Neutrophil (primary cell): ENCODE measurements at regions not wholly inside any gene's neighbourhood (a gene's known extent, or its start where the extent isn't known, plus 50 kb on each side); places are given as distances from the start of the nearest gene placed in this dataset.

ENCODE experiments used
- H3K27ac ChIP-seq: fragments of 200-600 bp; sonication (generic); 2 replicates; pipeline ENCODE4 v1.5.1; 2016; ENCODE audit warnings: mild to moderate bottlenecking, moderate library complexity
- H3K27me3 ChIP-seq: fragments of 200-600 bp; sonication (generic); 2 replicates; pipeline ENCODE4 v1.6.0; 2016; ENCODE audit warnings: mild to moderate bottlenecking
- H3K36me3 ChIP-seq: fragments of 200-600 bp; sonication (generic); 2 replicates; pipeline ENCODE4 v1.5.1; 2017
- H3K4me1 ChIP-seq, 2 experiments: fragments of 200-600 bp in 1 of 2; sonication (generic) in 1 of 2; 1 replicate in 1 of 2; 2 replicates in 1 of 2; pipeline versions ENCODE4 v1.5.1 to v1.6.1; 2013 to 2016; ENCODE audit warnings: low read depth in 1 of 2, low read length in 1 of 2, mild to moderate bottlenecking in 1 of 2, moderate library complexity in 1 of 2; ENCODE audit not compliant: control insufficient read depth in 1 of 2, insufficient read depth in 1 of 2
- H3K4me3 ChIP-seq, 2 experiments: fragments of 200-600 bp in 1 of 2; sonication (generic) in 1 of 2; 1 replicate in 1 of 2; 2 replicates in 1 of 2; pipeline ENCODE4 v1.5.1; 2013 to 2016; ENCODE audit warnings: low read depth in 1 of 2, low read length in 1 of 2, mild to moderate bottlenecking in 1 of 2, moderate library complexity in 1 of 2
- H3K9me3 ChIP-seq: fragments of 200-600 bp; sonication (generic); 2 replicates; pipeline ENCODE4 v1.5.1; 2016
- CTCF ChIP-seq: fragments of 200-600 bp; sonication (generic); IDR thresholded peaks from 2 replicates; pipeline ENCODE4 v1.5.1; 2016; ENCODE audit warnings: antibody characterized with exemption

GRCh38 chr1:38287547-38287946, 241.0 kb upstream of the POU3F1 start:
- no peaks in the 10 kb centered on the region for H3K9me3 ChIP-seq
- no peaks in the 10 kb centered on the region for H3K36me3 ChIP-seq
- peaks cover 93% of the 10 kb centered on the region for H3K27me3 ChIP-seq
- no peaks in the 10 kb centered on the region for H3K4me1 ChIP-seq
- TF ChIP-seq CTCF: no peak
- no peak overlapping the region for H3K27ac ChIP-seq
- H3K4me3 ChIP-seq: no peak overlapping the region

- no peaks in the 10 kb centered on the region for H3K4me1 ChIP-seq
- H3K27ac ChIP-seq: no peak overlapping the region
- peaks cover 93% of the 10 kb centered on the region for H3K27me3 ChIP-seq
- H3K36me3 ChIP-seq: no peaks in the 10 kb centered on the region
- H3K4me3 ChIP-seq: no peak overlapping the region
- no peak for TF ChIP-seq CTCF
- no peaks in the 10 kb centered on the region for H3K9me3 ChIP-seq
Measured at GRCh38 chr1:38287036-38287435, 240.4 kb upstream of the POU3F1 start.

GRCh38 chr1:38285807-38286530, 239.4 kb upstream of the POU3F1 start:
- no peaks in the 10 kb centered on the region for H3K4me1 ChIP-seq
- no peak for TF ChIP-seq CTCF
- H3K36me3 ChIP-seq: no peaks in the 10 kb centered on the region
- H3K9me3 ChIP-seq: no peaks in the 10 kb centered on the region
- peaks cover 90% of the 10 kb centered on the region for H3K27me3 ChIP-seq
- no peak overlapping the region for H3K27ac ChIP-seq
- no peak overlapping the region for H3K4me3 ChIP-seq

GRCh38 chr1:38284953-38285352, 238.4 kb upstream of the POU3F1 start:
- Histone ChIP-seq H3K36me3 (no peaks in the 10 kb centered on the region), H3K27ac (no peak overlapping the region), H3K27me3 (peaks cover 87% of the 10 kb centered on the region), H3K9me3 (no peaks in the 10 kb centered on the region), H3K4me1 (no peaks in the 10 kb centered on the region), H3K4me3 (no peak overlapping the region)
- TF ChIP-seq CTCF: no peak

- H3K36me3 ChIP-seq: no peaks in the 10 kb centered on the region
- no peaks in the 10 kb centered on the region for H3K4me1 ChIP-seq
- H3K27me3 ChIP-seq: peaks cover 77% of the 10 kb centered on the region
- no peak overlapping the region for H3K27ac ChIP-seq
- no peak for TF ChIP-seq CTCF
- peaks cover 5% of the 10 kb centered on the region for H3K9me3 ChIP-seq
- no peak overlapping the region for H3K4me3 ChIP-seq
Measured at GRCh38 chr1:38283696-38284470, 237.3 kb upstream of the POU3F1 start.
